ENCODE measurements at regions not wholly inside any gene's neighbourhood (a gene's known extent, or its start where the extent isn't known, plus 50 kb on each side); places are given as distances from the start of the nearest gene placed in this dataset.
"Not testable (repeated sequence)": the region's sequence is repeated elsewhere in the genome, so short reads cannot be mapped to it uniquely, and the experiment has no call there.

DNA sequence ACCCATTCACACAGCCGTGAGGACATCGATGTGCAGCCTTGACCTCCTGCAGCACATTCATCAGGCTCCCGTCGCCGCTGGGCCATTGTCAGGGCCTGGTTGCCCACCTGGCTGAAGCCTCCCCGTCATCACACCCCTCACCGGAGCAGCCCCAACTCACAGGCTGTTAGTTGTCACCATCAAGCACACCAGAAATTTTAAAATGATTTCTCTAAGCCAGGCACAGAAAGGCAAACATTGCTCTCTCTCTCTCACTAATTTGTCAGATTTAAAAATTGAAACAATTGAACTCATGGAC lies 167.1 kb downstream of the RTP5 start:
- Histone ChIP-seq H3K9me3 (replicated peaks; ENCODE audit: control insufficient read depth, low read depth, low read length) (no peaks in the 10 kb centered on the region), H3K27ac (ENCODE audit: low read length) (no peak overlapping the region), H3K4me3 (ENCODE audit: low read length) (no peak overlapping the region), H3K4me1 (ENCODE audit: control insufficient read depth, insufficient read depth, low read length) (no peaks in the 10 kb centered on the region), H3K27me3 (ENCODE audit: control insufficient read depth, insufficient read depth, low read length) (peaks cover 16% of the 10 kb centered on the region), H3K36me3 (ENCODE audit: control insufficient read depth, insufficient read depth, low read length) (no peaks in the 10 kb centered on the region)
- no peak for DNase-seq
- WGBS (ENCODE audit: insufficient coverage): 78% methylated on average over 5 of the region's 7 CpGs

DNA sequence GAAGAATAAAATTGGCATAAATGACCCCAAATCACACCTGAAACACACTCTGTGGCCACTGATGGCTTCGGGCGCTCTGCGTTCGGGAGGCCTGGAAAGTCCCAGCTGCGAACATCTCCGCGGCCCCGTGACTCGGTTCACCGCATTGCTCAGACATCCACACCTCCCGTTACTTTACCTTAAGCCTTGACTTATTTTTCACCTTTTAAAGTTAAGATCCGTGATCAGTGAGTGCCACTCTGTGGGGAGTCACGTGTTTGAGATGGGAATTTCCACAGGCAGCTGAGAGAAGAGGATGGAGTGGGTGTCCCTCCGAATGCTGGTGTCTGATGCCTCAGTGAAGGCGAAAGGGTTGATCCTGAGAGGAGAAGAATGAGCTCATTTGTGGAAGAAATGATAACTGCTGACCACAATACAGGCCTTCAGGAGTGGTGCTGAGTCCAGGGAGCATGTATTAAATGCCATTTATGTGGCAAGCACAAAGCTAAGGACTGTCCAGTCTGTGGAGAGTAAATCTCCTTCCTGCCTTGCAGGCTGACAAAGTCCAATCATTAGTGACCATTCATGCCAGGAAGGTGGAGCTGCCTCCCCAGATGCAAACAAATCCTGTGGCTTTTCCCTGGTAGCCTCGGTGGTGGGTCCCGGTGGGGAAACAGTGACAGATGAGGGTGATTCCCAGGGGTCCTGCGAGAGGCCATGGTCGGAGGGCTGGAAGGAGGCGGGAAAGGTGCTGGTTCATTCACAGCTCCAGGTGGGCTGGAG lies 168.8 kb downstream of the RTP5 start:
- Histone ChIP-seq H3K4me1 (ENCODE audit: control insufficient read depth, insufficient read depth, low read length) (no peaks in the 10 kb centered on the region), H3K4me3 (ENCODE audit: low read length) (no peak overlapping the region), H3K27ac (ENCODE audit: low read length) (no peak overlapping the region), H3K27me3 (ENCODE audit: control insufficient read depth, insufficient read depth, low read length) (peaks cover 8% of the 10 kb centered on the region), H3K36me3 (ENCODE audit: control insufficient read depth, insufficient read depth, low read length) (no peaks in the 10 kb centered on the region), H3K9me3 (replicated peaks; ENCODE audit: control insufficient read depth, low read depth, low read length) (no peaks in the 10 kb centered on the region)
- DNase-seq: no peak
- WGBS (ENCODE audit: insufficient coverage): 66% methylated on average over 11 of the region's 20 CpGs

DNA sequence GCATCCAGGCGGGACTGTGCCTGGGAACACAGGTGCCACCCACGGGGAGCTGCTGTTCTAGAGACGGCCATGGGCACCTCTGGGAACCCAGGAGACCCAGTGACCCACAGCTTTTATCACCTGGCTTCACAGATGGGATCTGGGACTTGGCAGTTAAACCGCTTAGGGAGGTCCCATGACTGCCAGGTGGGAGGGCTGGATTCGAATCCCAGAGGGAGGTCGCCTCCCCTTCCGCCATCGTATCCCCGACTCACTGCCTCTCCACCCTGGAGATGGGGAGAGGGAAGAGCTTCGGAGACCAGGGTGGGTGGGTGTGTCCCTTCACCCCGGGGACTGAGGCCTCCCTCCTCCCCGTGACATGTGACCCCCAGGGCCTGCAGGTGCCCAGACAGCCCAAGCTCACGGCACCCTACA lies 169.4 kb downstream of the RTP5 start:
- no peaks in the 10 kb centered on the region for H3K36me3 ChIP-seq (ENCODE audit: control insufficient read depth, insufficient read depth, low read length)
- peaks cover 7% of the 10 kb centered on the region for H3K27me3 ChIP-seq (ENCODE audit: control insufficient read depth, insufficient read depth, low read length)
- WGBS (ENCODE audit: insufficient coverage): 73% methylated on average over 2 of the region's 13 CpGs
- H3K4me1 ChIP-seq (ENCODE audit: control insufficient read depth, insufficient read depth, low read length): peaks cover 2% of the 10 kb centered on the region
- no peak overlapping the region for H3K4me3 ChIP-seq (ENCODE audit: low read length)
- DNase-seq: no peak
- H3K9me3 ChIP-seq (replicated peaks; ENCODE audit: control insufficient read depth, low read depth, low read length): no peaks in the 10 kb centered on the region
- H3K27ac ChIP-seq (ENCODE audit: low read length): no peak overlapping the region

- H3K27ac ChIP-seq (ENCODE audit: low read length): no peak overlapping the region
- H3K9me3 ChIP-seq (replicated peaks; ENCODE audit: control insufficient read depth, low read depth, low read length): no peaks in the 10 kb centered on the region
- H3K4me3 ChIP-seq (ENCODE audit: low read length): no peak overlapping the region
- DNase-seq: no peak
- 85% methylated on average over 10 of the region's 10 CpGs for WGBS (ENCODE audit: insufficient coverage)
- H3K27me3 ChIP-seq (ENCODE audit: control insufficient read depth, insufficient read depth, low read length): peaks cover 4% of the 10 kb centered on the region
- peaks cover 2% of the 10 kb centered on the region for H3K4me1 ChIP-seq (ENCODE audit: control insufficient read depth, insufficient read depth, low read length)
- H3K36me3 ChIP-seq (ENCODE audit: control insufficient read depth, insufficient read depth, low read length): no peaks in the 10 kb centered on the region
Observed at GRCh38 chr2:242040303-242040655, 170.8 kb downstream of the RTP5 start.

GRCh38 chr2:242040681-242041080 lies 171.2 kb downstream of the RTP5 start:
- Histone ChIP-seq H3K36me3 (ENCODE audit: control insufficient read depth, insufficient read depth, low read length) (no peaks in the 10 kb centered on the region), H3K4me1 (ENCODE audit: control insufficient read depth, insufficient read depth, low read length) (peaks cover 2% of the 10 kb centered on the region), H3K9me3 (replicated peaks; ENCODE audit: control insufficient read depth, low read depth, low read length) (no peaks in the 10 kb centered on the region), H3K27ac (ENCODE audit: low read length) (no peak overlapping the region), H3K4me3 (ENCODE audit: low read length) (no peak overlapping the region), H3K27me3 (ENCODE audit: control insufficient read depth, insufficient read depth, low read length) (peaks cover 4% of the 10 kb centered on the region)
- DNase-seq: no peak
- 77% methylated on average over 15 of the region's 15 CpGs for WGBS (ENCODE audit: insufficient coverage)

- DNase-seq: no peak
- Histone ChIP-seq H3K27ac (ENCODE audit: low read length) (no peak overlapping the region), H3K36me3 (ENCODE audit: control insufficient read depth, insufficient read depth, low read length) (no peaks in the 10 kb centered on the region), H3K27me3 (ENCODE audit: control insufficient read depth, insufficient read depth, low read length) (peaks cover 4% of the 10 kb centered on the region), H3K4me3 (ENCODE audit: low read length) (no peak overlapping the region), H3K4me1 (ENCODE audit: control insufficient read depth, insufficient read depth, low read length) (peaks cover 2% of the 10 kb centered on the region), H3K9me3 (replicated peaks; ENCODE audit: control insufficient read depth, low read depth, low read length) (no peaks in the 10 kb centered on the region)
- WGBS (ENCODE audit: insufficient coverage): 92% methylated on average over 2 of the region's 3 CpGs
Observed at GRCh38 chr2:242041816-242042215, 172.3 kb downstream of the RTP5 start.

DNA sequence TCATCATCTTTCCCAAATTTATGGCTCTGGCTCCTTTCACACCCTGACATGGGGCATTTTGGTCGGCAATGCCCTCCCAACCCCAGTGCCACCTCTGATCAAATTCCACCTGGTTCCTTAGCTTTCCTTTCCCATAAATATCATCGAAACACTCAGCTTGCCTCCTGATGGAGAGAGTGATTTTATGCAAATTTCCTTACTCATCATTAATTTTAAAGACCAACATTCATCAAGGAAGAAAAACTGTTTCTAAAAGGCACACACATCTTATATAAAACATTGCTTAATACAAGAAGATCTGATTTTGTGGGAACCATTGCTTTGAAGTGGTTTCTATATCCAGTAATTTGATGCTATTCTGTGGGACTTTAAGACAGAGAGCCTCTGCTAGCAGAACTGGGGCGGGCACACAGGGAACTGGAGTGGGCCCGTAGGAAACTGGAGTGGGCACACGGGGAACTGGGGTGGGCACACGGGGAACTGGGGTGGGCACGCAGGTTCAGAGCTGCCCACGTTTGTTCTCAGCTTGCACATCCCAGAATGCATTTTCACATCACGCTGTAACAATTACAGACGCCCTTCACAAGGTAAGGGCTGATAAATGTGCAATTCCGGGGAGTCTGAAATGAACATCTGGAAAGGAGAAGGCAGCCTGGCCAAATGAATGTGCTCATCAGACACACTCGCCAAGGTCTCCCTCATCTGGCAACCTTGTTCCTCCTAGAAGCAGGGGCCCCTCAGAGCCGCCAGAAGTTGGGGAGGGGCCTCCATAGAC lies 174.2 kb downstream of the RTP5 start:
- H3K27ac ChIP-seq (ENCODE audit: low read length): no peak overlapping the region
- H3K9me3 ChIP-seq (replicated peaks; ENCODE audit: control insufficient read depth, low read depth, low read length): no peaks in the 10 kb centered on the region
- H3K4me3 ChIP-seq (ENCODE audit: low read length): no peak overlapping the region
- peaks cover 5% of the 10 kb centered on the region for H3K27me3 ChIP-seq (ENCODE audit: control insufficient read depth, insufficient read depth, low read length)
- DNase-seq: peak; percentile 66
- WGBS (ENCODE audit: insufficient coverage): 44% methylated on average over 5 of the region's 13 CpGs
- peaks cover 2% of the 10 kb centered on the region for H3K4me1 ChIP-seq (ENCODE audit: control insufficient read depth, insufficient read depth, low read length)
- no peaks in the 10 kb centered on the region for H3K36me3 ChIP-seq (ENCODE audit: control insufficient read depth, insufficient read depth, low read length)

- H3K27me3 ChIP-seq (ENCODE audit: control insufficient read depth, insufficient read depth, low read length): peaks cover 5% of the 10 kb centered on the region
- no peaks in the 10 kb centered on the region for H3K36me3 ChIP-seq (ENCODE audit: control insufficient read depth, insufficient read depth, low read length)
- H3K4me1 ChIP-seq (ENCODE audit: control insufficient read depth, insufficient read depth, low read length): peaks cover 2% of the 10 kb centered on the region
- H3K9me3 ChIP-seq (replicated peaks; ENCODE audit: control insufficient read depth, low read depth, low read length): no peaks in the 10 kb centered on the region
- WGBS (ENCODE audit: insufficient coverage): 16% methylated on average over 2 of the region's 4 CpGs
- H3K4me3 ChIP-seq (ENCODE audit: low read length): no peak overlapping the region
- H3K27ac ChIP-seq (ENCODE audit: low read length): no peak overlapping the region
- DNase-seq: no peak
Observed at GRCh38 chr2:242044313-242044590, 174.7 kb downstream of the RTP5 start.

DNA sequence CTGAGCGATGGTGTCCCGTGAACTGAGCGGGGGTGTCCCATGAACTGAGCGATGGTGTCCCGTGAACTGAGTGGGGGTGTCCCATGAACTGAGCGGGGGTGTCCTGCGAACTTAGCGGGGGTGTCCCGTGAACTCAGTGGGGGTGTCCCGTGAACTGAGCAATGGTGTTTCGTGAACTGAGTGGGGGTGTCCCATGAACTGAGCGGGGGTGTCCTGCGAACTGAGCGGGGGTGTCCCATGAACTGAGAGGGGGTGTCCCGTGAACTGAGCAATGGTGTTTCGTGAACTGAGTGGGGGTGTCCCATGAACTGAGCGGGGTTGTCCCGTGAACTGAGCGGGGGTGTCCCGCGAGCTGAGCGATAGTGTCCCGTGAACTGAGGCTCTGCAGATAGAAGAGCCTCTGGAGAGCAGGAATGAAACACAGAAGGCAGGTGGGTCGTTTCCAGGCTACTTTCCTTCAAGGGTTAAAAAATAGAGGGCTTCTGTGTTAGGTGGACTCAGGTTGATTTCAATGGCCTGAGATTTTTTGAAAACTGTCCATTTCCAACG lies 176.1 kb downstream of the RTP5 start:
- not testable (repeated sequence) for H3K36me3 ChIP-seq (ENCODE audit: control insufficient read depth, insufficient read depth, low read length); H3K4me1 ChIP-seq (ENCODE audit: control insufficient read depth, insufficient read depth, low read length); H3K27ac ChIP-seq (ENCODE audit: low read length); H3K27me3 ChIP-seq (ENCODE audit: control insufficient read depth, insufficient read depth, low read length); H3K4me3 ChIP-seq (ENCODE audit: low read length); H3K9me3 ChIP-seq (replicated peaks; ENCODE audit: control insufficient read depth, low read depth, low read length); DNase-seq
- 91% methylated on average over 24 of the region's 25 CpGs for WGBS (ENCODE audit: insufficient coverage)

- H3K27me3 ChIP-seq (ENCODE audit: control insufficient read depth, insufficient read depth, low read length): peaks cover 3% of the 10 kb centered on the region
- H3K27ac ChIP-seq (ENCODE audit: low read length): no peak overlapping the region
- no peak overlapping the region for H3K4me3 ChIP-seq (ENCODE audit: low read length)
- no peaks in the 10 kb centered on the region for H3K9me3 ChIP-seq (replicated peaks; ENCODE audit: control insufficient read depth, low read depth, low read length)
- WGBS (ENCODE audit: insufficient coverage): 80% methylated on average over 9 of the region's 38 CpGs
- no peaks in the 10 kb centered on the region for H3K36me3 ChIP-seq (ENCODE audit: control insufficient read depth, insufficient read depth, low read length)
- peak; percentile 8 for DNase-seq
- H3K4me1 ChIP-seq (ENCODE audit: control insufficient read depth, insufficient read depth, low read length): peaks cover 2% of the 10 kb centered on the region
Observed at GRCh38 chr2:242046206-242046826, 176.8 kb downstream of the RTP5 start.
